GM21515 (cell line): ENCODE measurements at regions not wholly inside any gene's neighbourhood (a gene's known extent, or its start where the extent isn't known, plus 50 kb on each side); places are given as distances from the start of the nearest gene placed in this dataset.
A peak's percentile ranks its signal among the peaks of the same experiment; 100 is the strongest.
"Not testable (repeated sequence)": the region's sequence is repeated elsewhere in the genome, so short reads cannot be mapped to it uniquely, and the experiment has no call there.

ENCODE experiments used
- ATAC-seq: cut with Tn5 transposase; IDR thresholded peaks from one replicate; pipeline ENCODE4 v1.9.1; 2021; ENCODE audit not compliant: unreplicated experiment

GRCh38 chr14:105581551-105582341 lies 55.4 kb downstream of the TMEM121 start:
- peak; percentile 40 for ATAC-seq

GRCh38 chr14:105582639-105583038 lies 56.3 kb downstream of the TMEM121 start:
- no peak for ATAC-seq

GRCh38 chr14:105583914-105584313 lies 57.5 kb downstream of the TMEM121 start:
- not testable (repeated sequence) for ATAC-seq

GRCh38 chr14:105585290-105585689 lies 58.9 kb downstream of the TMEM121 start:
- ATAC-seq: not testable (repeated sequence)

- not testable (repeated sequence) for ATAC-seq
Measured at GRCh38 chr14:105585722-105586121, 59.3 kb downstream of the TMEM121 start.

- not testable (repeated sequence) for ATAC-seq
Measured at GRCh38 chr14:105586144-105586872, 59.9 kb downstream of the TMEM121 start.

GRCh38 chr14:105587034-105587433 lies 60.7 kb downstream of the TMEM121 start:
- ATAC-seq: not testable (repeated sequence)

- not testable (repeated sequence) for ATAC-seq
Measured at GRCh38 chr14:105587482-105588235, 61.3 kb downstream of the TMEM121 start.

GRCh38 chr14:105588236-105588860 lies 62.0 kb downstream of the TMEM121 start:
- no peak for ATAC-seq

- no peak for ATAC-seq
Measured at GRCh38 chr14:105589161-105589925, 63.0 kb downstream of the TMEM121 start.

GRCh38 chr14:105589926-105590185 lies 63.5 kb downstream of the TMEM121 start:
- not testable (repeated sequence) for ATAC-seq

GRCh38 chr14:105591052-105591451 lies 64.7 kb downstream of the TMEM121 start:
- ATAC-seq: no peak

- not testable (repeated sequence) for ATAC-seq
Measured at GRCh38 chr14:105591792-105592341, 65.5 kb downstream of the TMEM121 start.

- not testable (repeated sequence) for ATAC-seq
Measured at GRCh38 chr14:105592646-105593045, 66.3 kb downstream of the TMEM121 start.

- not testable (repeated sequence) for ATAC-seq
Measured at GRCh38 chr14:105595346-105595745, 69.0 kb downstream of the TMEM121 start.

GRCh38 chr14:105596374-105596773 lies 70.0 kb downstream of the TMEM121 start:
- not testable (repeated sequence) for ATAC-seq

- ATAC-seq: not testable (repeated sequence)
Measured at GRCh38 chr14:105598040-105598763, 71.8 kb downstream of the TMEM121 start.

- ATAC-seq: not testable (repeated sequence)
Measured at GRCh38 chr14:105598925-105599586, 72.7 kb downstream of the TMEM121 start.
